Left lung (tissue), 4 donors: ENCODE measurements at regions not wholly inside any gene's neighbourhood (a gene's known extent, or its start where the extent isn't known, plus 50 kb on each side); places are given as distances from the start of the nearest gene placed in this dataset.

ENCODE experiments used
- ATAC-seq: fragments of 200-7000 bp; cut with Tn5 transposase; one replicate; pipeline ENCODE4 v1.9.1; 2020; ENCODE audit warnings: moderate library complexity
- DNase-seq, 4 donors: peaks; one replicate each; pipeline ENCODE4 v3.0.0-alpha.2; 2013 to 2020
- H3K27ac ChIP-seq, 2 donors: fragments of 200-600 bp; sonication (generic) in 1 of 2; one replicate each; pipeline versions ENCODE4 v1.5.0 to v1.8.0; 2020 to 2021
- H3K27me3 ChIP-seq, 2 donors: fragments of 200-600 bp; sonication (generic) in 1 of 2; one replicate each; pipeline versions ENCODE4 v1.5.0 to v1.8.0; 2020 to 2021
- H3K36me3 ChIP-seq, 2 donors: fragments of 200-600 bp; sonication (generic) in 1 of 2; one replicate each; pipeline versions ENCODE4 v1.5.0 to v1.8.0; 2020 to 2021
- H3K4me1 ChIP-seq, 2 donors: fragments of 200-600 bp; one replicate each; pipeline ENCODE4 v1.8.0; 2021
- H3K4me3 ChIP-seq, 2 donors: fragments of 200-600 bp; sonication (generic) in 1 of 2; one replicate each; pipeline versions ENCODE4 v1.5.0 to v1.8.0; 2020 to 2021; ENCODE audit warnings: mild to moderate bottlenecking in 1 of 2
- H3K9me3 ChIP-seq, 2 donors: fragments of 200-600 bp; sonication (generic) in 1 of 2; one replicate each; pipeline versions ENCODE4 v1.5.0 to v1.8.0; 2020 to 2021
- CTCF ChIP-seq, 2 donors: fragments of 200-600 bp; sonication (generic) in 1 of 2; IDR thresholded peaks; one replicate each; pipeline versions ENCODE4 v1.5.0 to v1.8.0; 2021; ENCODE audit warnings: antibody characterized with exemption in 2 of 2
- intact Hi-C, 2 donors: fragments of 100-400 bp; cut with DNase I; formaldehyde crosslinking; loops; one replicate each; pipeline versions ENCODE4 v1.11.2 to v1.14.2; 2022
- donor health status: DM: no; HTN: yes; CAD: no.
- donor health status: DM: no; HTN: no; CAD: no.

GRCh38 chr2:8090748-8091700 is 590.8 kb upstream of the ID2 start:
- ATAC-seq: peak; percentile 90
- Histone ChIP-seq H3K9me3 (no peaks in the 10 kb centered on the region), H3K4me3 (no peak overlapping the region), H3K27me3 (no peaks in the 10 kb centered on the region), H3K4me1 (peaks cover 0 to 8% of the 10 kb centered on the region in 2 donors), H3K36me3 (no peaks in the 10 kb centered on the region), H3K27ac (peak overlapping the region in 1 of 2 donors; percentile 13)
- no peak for TF ChIP-seq CTCF (IDR thresholded peaks at IDR 0.05)
- intact Hi-C loops: no loop called here
- DNase-seq: peak in 3 of 4 donors; percentile 10 to 80 (median 69)

DNA sequence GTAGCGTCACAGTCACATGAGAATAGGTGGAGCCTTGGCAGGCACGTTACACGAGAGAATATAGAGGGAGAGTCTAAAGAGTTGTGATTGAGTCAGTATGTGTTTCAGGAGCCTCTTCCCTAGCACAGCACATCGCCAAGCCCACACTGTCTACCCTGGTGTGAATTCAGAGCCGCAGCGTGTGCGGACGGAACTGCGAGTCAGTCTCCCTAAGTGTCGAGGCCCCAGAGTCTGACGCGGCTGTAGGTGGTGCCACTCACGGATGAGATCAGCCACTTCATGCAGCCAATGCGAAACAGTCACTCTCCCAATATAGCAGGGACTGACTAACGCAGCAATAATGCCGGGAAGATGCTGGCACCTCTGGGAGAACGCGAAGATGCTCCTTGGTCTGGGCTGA is 587.3 kb upstream of the ID2 start:
- Histone ChIP-seq H3K36me3 (no peaks in the 10 kb centered on the region), H3K4me3 (no peak overlapping the region), H3K27ac (no peak overlapping the region), H3K27me3 (no peaks in the 10 kb centered on the region), H3K4me1 (peaks cover 0 to 8% of the 10 kb centered on the region in 2 donors), H3K9me3 (no peaks in the 10 kb centered on the region)
- intact Hi-C loops: no loop called here
- TF ChIP-seq CTCF (IDR thresholded peaks at IDR 0.05): no peak
- DNase-seq (peak in 1 of 4 donors; percentile 46), ATAC-seq (peak; percentile 17)

DNA sequence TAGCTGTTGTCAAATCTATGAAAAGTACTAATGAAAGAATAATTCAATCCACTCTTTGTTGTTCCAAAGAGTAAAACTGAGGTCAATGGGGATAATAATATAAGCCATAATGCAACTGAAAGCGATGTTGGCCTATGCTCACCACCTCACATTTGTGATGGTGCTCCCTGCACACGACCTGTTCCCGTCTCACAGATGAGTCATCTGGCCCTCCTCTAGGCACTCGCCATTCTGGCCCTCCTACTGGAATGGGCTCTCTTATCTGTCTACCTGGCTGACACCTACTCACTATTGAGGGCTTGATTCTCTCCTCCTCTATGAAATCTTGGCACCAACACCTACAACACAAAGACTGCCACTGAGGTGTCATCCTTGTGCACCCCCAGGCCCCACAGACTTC is 585.9 kb upstream of the ID2 start:
- ATAC-seq: no peak
- intact Hi-C loops: no loop called here
- Histone ChIP-seq H3K36me3 (no peaks in the 10 kb centered on the region), H3K9me3 (no peaks in the 10 kb centered on the region), H3K27me3 (no peaks in the 10 kb centered on the region), H3K27ac (no peak overlapping the region), H3K4me3 (no peak overlapping the region), H3K4me1 (peaks cover 0 to 2% of the 10 kb centered on the region in 2 donors)
- DNase-seq: no peak
- TF ChIP-seq CTCF (IDR thresholded peaks at IDR 0.05): no peak

GRCh38 chr2:8096484-8096883 is 585.4 kb upstream of the ID2 start:
- H3K27me3 ChIP-seq: no peaks in the 10 kb centered on the region
- no peaks in the 10 kb centered on the region for H3K4me1 ChIP-seq
- H3K4me3 ChIP-seq: no peak overlapping the region
- intact Hi-C loops: no loop called here
- TF ChIP-seq CTCF (IDR thresholded peaks at IDR 0.05): no peak
- DNase-seq (no peak), ATAC-seq (no peak)
- no peaks in the 10 kb centered on the region for H3K36me3 ChIP-seq
- no peaks in the 10 kb centered on the region for H3K9me3 ChIP-seq
- no peak overlapping the region for H3K27ac ChIP-seq

GRCh38 chr2:8098476-8099266 is 583.2 kb upstream of the ID2 start:
- H3K4me1 ChIP-seq: no peaks in the 10 kb centered on the region
- TF ChIP-seq CTCF (IDR thresholded peaks at IDR 0.05): no peak
- no peak for ATAC-seq
- H3K4me3 ChIP-seq: no peak overlapping the region
- no peak for DNase-seq
- no peaks in the 10 kb centered on the region for H3K9me3 ChIP-seq
- H3K27ac ChIP-seq: no peak overlapping the region
- no peaks in the 10 kb centered on the region for H3K27me3 ChIP-seq
- intact Hi-C loops: no loop called here
- no peaks in the 10 kb centered on the region for H3K36me3 ChIP-seq
